Sigmoid colon (tissue), 3 donors: ENCODE measurements at regions not wholly inside any gene's neighbourhood (a gene's known extent, or its start where the extent isn't known, plus 50 kb on each side); places are given as distances from the start of the nearest gene placed in this dataset.
"Not testable (repeated sequence)": the region's sequence is repeated elsewhere in the genome, so short reads cannot be mapped to it uniquely, and the experiment has no call there.

Experiments used
- POLR2A ChIP-seq, 2 donors: fragments of 450-650 bp; IDR thresholded peaks; one replicate each; pipeline ENCODE4 v1.6.1; 2016; ENCODE audit warnings: antibody characterized with exemption in 2 of 2, mild to moderate bottlenecking in 2 of 2, moderate library complexity in 2 of 2
- TF ChIP-seq, protein P1 (sequence below), 4 experiments: fragments of 450-650 bp in 3 of 4; fragments of 200-600 bp in 1 of 4; IDR thresholded peaks; one replicate each; pipeline ENCODE4 v1.5.1; 2016 to 2019; ENCODE audit warnings: antibody characterized with exemption in 4 of 4, mild to moderate bottlenecking in 3 of 4, moderate library complexity in 2 of 4

DNA sequence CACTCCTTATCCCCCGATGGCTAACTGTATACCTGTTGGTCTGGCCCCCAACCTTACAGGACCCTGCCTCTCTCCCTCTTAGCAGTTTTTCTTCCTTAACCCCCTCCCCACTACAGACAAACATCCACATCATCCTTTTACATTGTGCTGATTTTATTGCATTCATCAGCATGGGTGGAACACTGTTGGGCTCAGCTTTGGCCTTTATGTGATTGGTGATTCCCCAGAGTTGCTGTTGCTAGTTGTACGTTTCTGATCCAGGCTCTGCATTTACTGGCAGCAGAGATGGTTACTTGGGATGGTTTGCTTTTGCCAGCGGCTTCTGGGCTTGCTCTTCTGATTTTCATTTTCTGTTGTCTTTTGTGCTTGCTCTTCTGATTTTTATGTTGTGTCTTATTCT, 250.6 kb upstream of the CXorf66 start:
- TF ChIP-seq, protein P1, sequence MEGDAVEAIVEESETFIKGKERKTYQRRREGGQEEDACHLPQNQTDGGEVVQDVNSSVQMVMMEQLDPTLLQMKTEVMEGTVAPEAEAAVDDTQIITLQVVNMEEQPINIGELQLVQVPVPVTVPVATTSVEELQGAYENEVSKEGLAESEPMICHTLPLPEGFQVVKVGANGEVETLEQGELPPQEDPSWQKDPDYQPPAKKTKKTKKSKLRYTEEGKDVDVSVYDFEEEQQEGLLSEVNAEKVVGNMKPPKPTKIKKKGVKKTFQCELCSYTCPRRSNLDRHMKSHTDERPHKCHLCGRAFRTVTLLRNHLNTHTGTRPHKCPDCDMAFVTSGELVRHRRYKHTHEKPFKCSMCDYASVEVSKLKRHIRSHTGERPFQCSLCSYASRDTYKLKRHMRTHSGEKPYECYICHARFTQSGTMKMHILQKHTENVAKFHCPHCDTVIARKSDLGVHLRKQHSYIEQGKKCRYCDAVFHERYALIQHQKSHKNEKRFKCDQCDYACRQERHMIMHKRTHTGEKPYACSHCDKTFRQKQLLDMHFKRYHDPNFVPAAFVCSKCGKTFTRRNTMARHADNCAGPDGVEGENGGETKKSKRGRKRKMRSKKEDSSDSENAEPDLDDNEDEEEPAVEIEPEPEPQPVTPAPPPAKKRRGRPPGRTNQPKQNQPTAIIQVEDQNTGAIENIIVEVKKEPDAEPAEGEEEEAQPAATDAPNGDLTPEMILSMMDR (IDR thresholded peaks at IDR 0.05) = not testable (repeated sequence)
- not testable (repeated sequence) for TF ChIP-seq POLR2A (IDR thresholded peaks at IDR 0.05)
